Gastroesophageal sphincter (tissue), 4 donors: ENCODE measurements at regions not wholly inside any gene's neighbourhood (a gene's known extent, or its start where the extent isn't known, plus 50 kb on each side); places are given as distances from the start of the nearest gene placed in this dataset.

Source experiments
- ATAC-seq: fragments of 150-250 bp; one replicate; pipeline ENCODE4 v1.9.1; 2016; ENCODE audit warnings: mild to moderate bottlenecking, moderate library complexity
- H3K27ac ChIP-seq, 4 donors: fragments of 200-600 bp; sonication (generic) in 3 of 4; 1 replicate in 3 of 4; 2 replicates in 1 of 4; pipeline ENCODE4 v1.5.1; 2016 to 2019
- H3K27me3 ChIP-seq: fragments of 200-600 bp; sonication (generic); one replicate; pipeline ENCODE4 v1.5.1; 2019
- H3K36me3 ChIP-seq, 2 donors: fragments of 200-600 bp; sonication (generic); one replicate each; pipeline ENCODE4 v1.5.1; 2019; ENCODE audit warnings: control low read depth in 1 of 2
- H3K4me1 ChIP-seq, 3 donors: fragments of 200-600 bp; sonication (generic); 1 replicate in 2 of 3; 2 replicates in 1 of 3; pipeline ENCODE4 v1.5.1; 2016 to 2019; ENCODE audit warnings: control low read depth in 2 of 3
- H3K4me3 ChIP-seq, 2 donors: fragments of 200-600 bp; sonication (generic); one replicate each; pipeline ENCODE4 v1.5.1; 2019; ENCODE audit warnings: mild to moderate bottlenecking in 1 of 2, moderate library complexity in 1 of 2
- H3K9me3 ChIP-seq, 3 donors: fragments of 200-600 bp; sonication (generic); one replicate each; pipeline ENCODE4 v1.5.1; 2017 to 2019; ENCODE audit warnings: control low read depth in 2 of 3
- CTCF ChIP-seq, 4 experiments: fragments of 200-600 bp in 2 of 4; fragments of 450-650 bp in 2 of 4; sonication (generic) in 1 of 4; IDR thresholded peaks; one replicate each; pipeline ENCODE4 v1.5.1; 2017 to 2019; ENCODE audit warnings: antibody characterized with exemption in 4 of 4, mild to moderate bottlenecking in 2 of 4, moderate library complexity in 2 of 4
- EP300 ChIP-seq: sonication (generic); formaldehyde crosslinking; IDR thresholded peaks from one replicate; pipeline ENCODE4 v1.6.1; 2017; ENCODE audit warnings: antibody characterized with exemption, mild to moderate bottlenecking
- POLR2A ChIP-seq, 2 donors: fragments of 450-650 bp; IDR thresholded peaks; one replicate each; pipeline ENCODE4 v1.6.1; 2017; ENCODE audit warnings: antibody characterized with exemption in 2 of 2, mild to moderate bottlenecking in 2 of 2, moderate library complexity in 1 of 2
- POLR2AphosphoS5 ChIP-seq: sonication (generic); formaldehyde crosslinking; IDR thresholded peaks from one replicate; pipeline ENCODE4 v1.6.1; 2017; ENCODE audit warnings: antibody characterized with exemption
- WGBS, 2 donors: methylation state at CpG; one replicate each; pipeline ENCODE4 v1.1.5; 2018; ENCODE audit warnings: low coverage in 1 of 2; 5-methylcytosine and 5-hydroxymethylcytosine counted together

- peak overlapping the region in 3 of 4 donors; percentile 39 to 73 (median 52) for H3K27ac ChIP-seq
- H3K36me3 ChIP-seq, result no peaks in the 10 kb centered on the region
- TF ChIP-seq CTCF (IDR thresholded peaks at IDR 0.05), result no peak
- TF ChIP-seq POLR2A (IDR thresholded peaks at IDR 0.05), result no peak
- no peak for TF ChIP-seq EP300
- TF ChIP-seq POLR2AphosphoS5, result no peak
- no peaks in the 10 kb centered on the region for H3K9me3 ChIP-seq
- H3K27me3 ChIP-seq, result no peaks in the 10 kb centered on the region
- 30 to 53% methylated on average over 2 to 4 of the region's 13 CpGs for WGBS, 2 donors
- no peak for ATAC-seq
- H3K4me1 ChIP-seq, result peaks cover 10 to 90% (median 49%) of the 10 kb centered on the region in 3 donors
- H3K4me3 ChIP-seq, result no peak overlapping the region
These were observed 140.1 kb upstream of the HAAO start for GRCh38 chr2:42932271-42933151.

GRCh38 chr2:42931818-42932195 lies 139.4 kb upstream of the HAAO start:
- 70% methylated on average over 2 of the region's 3 CpGs; no CpG with 5 or more reads in 1 of the 2 donors for whole genome bisulfite sequencing, 2 donors
- Histone ChIP-seq H3K4me3 (no peak overlapping the region), H3K4me1 (peaks cover 14 to 92% (median 56%) of the 10 kb centered on the region in 3 donors), H3K27me3 (no peaks in the 10 kb centered on the region), H3K27ac (peak overlapping the region in 3 of 4 donors; percentile 39 to 73 (median 52)), H3K9me3 (no peaks in the 10 kb centered on the region), H3K36me3 (no peaks in the 10 kb centered on the region)
- ATAC-seq, result no peak
- TF ChIP-seq POLR2A (IDR thresholded peaks at IDR 0.05) (no peak), POLR2AphosphoS5 (no peak), EP300 (no peak), CTCF (IDR thresholded peaks at IDR 0.05) (no peak)

DNA sequence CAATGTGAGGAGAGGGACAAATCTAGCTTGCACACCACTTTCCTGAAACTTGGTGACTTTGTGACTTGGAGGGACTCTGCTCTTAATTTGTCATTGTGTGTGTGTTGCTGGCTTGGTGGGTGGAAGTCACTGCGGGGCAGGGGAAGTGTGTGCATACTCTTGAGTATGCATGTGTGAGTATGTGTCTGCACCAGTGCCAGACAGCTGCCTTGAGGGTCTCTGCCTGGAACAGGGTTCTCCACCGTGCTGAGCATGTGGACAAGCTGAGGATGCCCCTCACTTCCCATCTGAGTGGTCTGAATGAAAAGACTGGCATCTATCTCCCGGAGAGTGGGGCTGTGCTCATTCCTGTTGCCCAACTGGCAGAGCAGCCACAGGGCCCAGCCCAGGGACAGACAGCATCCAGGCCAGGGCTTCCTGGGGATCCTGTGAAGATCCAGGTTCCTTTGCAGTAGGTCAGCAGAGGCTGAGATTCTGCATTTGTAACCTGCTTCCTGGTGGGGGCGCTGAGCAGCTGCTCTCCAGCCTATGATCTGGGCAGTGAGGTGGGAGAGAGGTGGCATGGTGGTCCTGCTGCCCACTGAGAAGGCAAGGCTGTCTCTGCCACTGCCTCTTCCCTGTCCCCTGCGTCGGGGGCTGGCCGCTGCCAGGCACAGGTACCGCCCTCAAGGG lies 138.9 kb upstream of the HAAO start:
- Histone ChIP-seq H3K36me3 (no peaks in the 10 kb centered on the region), H3K9me3 (no peaks in the 10 kb centered on the region), H3K27me3 (no peaks in the 10 kb centered on the region), H3K4me3 (no peak overlapping the region), H3K4me1 (peaks cover 18 to 93% (median 61%) of the 10 kb centered on the region in 3 donors), H3K27ac (peak overlapping the region in 3 of 4 donors; percentile 39 to 73 (median 52))
- WGBS, 2 donors, result 60% methylated on average over 2 of the region's 8 CpGs; no CpG with 5 or more reads in 1 of the 2 donors
- no peak for ATAC-seq
- TF ChIP-seq EP300 (no peak), CTCF (IDR thresholded peaks at IDR 0.05) (no peak), POLR2AphosphoS5 (no peak), POLR2A (IDR thresholded peaks at IDR 0.05) (no peak)

DNA sequence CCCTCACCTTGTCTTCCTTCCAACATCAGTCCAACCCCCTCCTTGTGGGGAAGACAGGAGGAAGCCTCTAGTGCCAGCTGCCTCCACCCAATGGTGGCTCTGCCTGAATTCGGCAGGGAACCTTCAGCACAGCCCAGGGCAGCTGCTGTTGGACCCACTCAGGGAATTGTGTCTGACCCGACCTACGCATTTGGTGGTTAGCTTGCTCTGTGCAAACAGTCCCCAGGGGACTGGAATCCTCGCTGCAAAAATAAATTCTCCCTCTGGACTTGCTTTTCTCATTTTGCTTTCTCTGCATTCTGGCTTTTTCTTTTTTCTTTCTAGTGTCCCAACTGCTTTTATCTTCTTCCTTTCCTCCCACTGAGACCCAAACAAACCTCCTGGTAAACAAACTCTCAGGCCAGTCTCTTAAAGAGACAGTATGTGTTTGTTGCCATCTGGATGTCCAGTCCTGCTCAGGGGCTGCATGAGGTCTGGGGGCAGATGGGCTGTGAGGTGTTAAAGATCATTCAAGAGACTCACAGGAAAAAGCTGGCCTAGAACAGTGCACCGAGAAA lies 137.7 kb upstream of the HAAO start:
- H3K9me3 ChIP-seq, result no peaks in the 10 kb centered on the region
- H3K27ac ChIP-seq, result peak overlapping the region; percentile 24 to 93 (median 90)
- H3K4me1 ChIP-seq, result peaks cover 23 to 97% (median 67%) of the 10 kb centered on the region in 3 donors
- ATAC-seq, result no peak
- no peak overlapping the region for H3K4me3 ChIP-seq
- WGBS, 2 donors, result 9% methylated on average over 5 of the region's 5 CpGs; no CpG with 5 or more reads in 1 of the 2 donors
- TF ChIP-seq POLR2A (IDR thresholded peaks at IDR 0.05) (no peak), CTCF (IDR thresholded peaks at IDR 0.05) (no peak), EP300 (no peak), POLR2AphosphoS5 (no peak)
- no peaks in the 10 kb centered on the region for H3K36me3 ChIP-seq
- H3K27me3 ChIP-seq, result no peaks in the 10 kb centered on the region
